IPS-15b (cell line): ENCODE measurements at regions not wholly inside any gene's neighbourhood (a gene's known extent, or its start where the extent isn't known, plus 50 kb on each side); places are given as distances from the start of the nearest gene placed in this dataset.

ENCODE experiments used
- H3K27me3 ChIP-seq: one replicate; pipeline ENCODE4 v1.6.1; 2013; ENCODE audit warnings: low read length; ENCODE audit not compliant: control insufficient read depth, insufficient read depth
- H3K36me3 ChIP-seq: one replicate; pipeline ENCODE4 v1.6.1; 2013; ENCODE audit warnings: low read length; ENCODE audit not compliant: control insufficient read depth, insufficient read depth
- H3K4me1 ChIP-seq: one replicate; pipeline ENCODE4 v1.6.1; 2013; ENCODE audit warnings: mild to moderate bottlenecking, low read length; ENCODE audit not compliant: control insufficient read depth, insufficient read depth
- H3K4me3 ChIP-seq: one replicate; pipeline ENCODE4 v1.5.1; 2013; ENCODE audit warnings: low read depth, low read length
- H3K9ac ChIP-seq: one replicate; pipeline ENCODE4 v1.6.1; 2013; ENCODE audit warnings: low read depth, mild to moderate bottlenecking, low read length
- H3K9me3 ChIP-seq: one replicate; pipeline ENCODE4 v1.6.1; 2013; ENCODE audit warnings: mild to moderate bottlenecking, low read length; ENCODE audit not compliant: control insufficient read depth, insufficient read depth

DNA sequence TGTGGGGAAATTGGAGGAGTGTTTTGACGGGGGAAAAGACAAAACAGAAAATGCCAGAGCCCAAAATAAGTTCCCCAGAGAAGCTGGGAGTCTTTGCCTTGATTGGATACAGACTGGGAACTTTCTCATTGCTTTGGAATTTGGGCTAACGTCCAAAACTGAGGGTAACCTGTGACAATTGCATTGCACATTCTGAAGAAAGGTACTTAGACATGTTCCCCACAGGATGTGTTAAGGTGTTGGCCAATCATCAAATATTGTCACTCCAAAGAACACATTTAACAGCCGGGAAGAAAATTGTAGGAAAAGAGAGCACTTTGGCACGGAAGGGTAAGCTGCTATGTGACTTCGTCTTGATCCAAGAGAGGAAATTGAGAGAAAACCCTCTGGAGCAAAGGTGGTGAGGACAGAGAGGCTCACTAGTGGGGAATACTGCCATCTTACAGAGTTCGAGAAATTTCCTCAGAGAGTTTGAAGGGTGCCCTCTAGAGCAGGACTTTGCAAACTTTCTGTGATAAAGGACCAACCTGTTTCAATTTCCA lies 619.5 kb upstream of the TBL1XR1 start:
- Histone ChIP-seq H3K4me3 (no peak overlapping the region), H3K9me3 (no peaks in the 10 kb centered on the region), H3K9ac (no peak overlapping the region), H3K27me3 (no peaks in the 10 kb centered on the region), H3K36me3 (no peaks in the 10 kb centered on the region), H3K4me1 (no peaks in the 10 kb centered on the region)

DNA sequence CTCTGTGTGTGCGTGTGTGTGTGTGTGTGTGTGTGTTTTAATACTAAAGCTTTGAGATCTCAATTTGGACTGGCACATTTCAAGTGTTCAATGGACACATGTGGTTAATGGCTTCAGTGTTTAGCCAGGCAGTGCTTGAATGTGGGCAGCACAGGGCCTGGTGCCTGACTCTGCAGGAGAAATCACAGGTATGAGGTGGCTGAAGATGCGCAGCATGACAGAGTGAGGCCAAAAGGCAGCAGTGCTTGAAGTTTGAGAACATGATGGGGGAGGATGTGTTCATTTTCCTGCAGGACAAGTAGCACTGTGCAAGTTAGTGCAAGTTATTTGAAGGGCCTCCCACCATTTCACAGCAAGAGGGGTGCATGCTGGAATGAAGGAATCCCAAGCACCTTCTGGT lies 620.5 kb upstream of the TBL1XR1 start:
- H3K4me1 ChIP-seq: no peaks in the 10 kb centered on the region
- no peak overlapping the region for H3K9ac ChIP-seq
- no peak overlapping the region for H3K4me3 ChIP-seq
- no peaks in the 10 kb centered on the region for H3K9me3 ChIP-seq
- H3K27me3 ChIP-seq: no peaks in the 10 kb centered on the region
- no peaks in the 10 kb centered on the region for H3K36me3 ChIP-seq

DNA sequence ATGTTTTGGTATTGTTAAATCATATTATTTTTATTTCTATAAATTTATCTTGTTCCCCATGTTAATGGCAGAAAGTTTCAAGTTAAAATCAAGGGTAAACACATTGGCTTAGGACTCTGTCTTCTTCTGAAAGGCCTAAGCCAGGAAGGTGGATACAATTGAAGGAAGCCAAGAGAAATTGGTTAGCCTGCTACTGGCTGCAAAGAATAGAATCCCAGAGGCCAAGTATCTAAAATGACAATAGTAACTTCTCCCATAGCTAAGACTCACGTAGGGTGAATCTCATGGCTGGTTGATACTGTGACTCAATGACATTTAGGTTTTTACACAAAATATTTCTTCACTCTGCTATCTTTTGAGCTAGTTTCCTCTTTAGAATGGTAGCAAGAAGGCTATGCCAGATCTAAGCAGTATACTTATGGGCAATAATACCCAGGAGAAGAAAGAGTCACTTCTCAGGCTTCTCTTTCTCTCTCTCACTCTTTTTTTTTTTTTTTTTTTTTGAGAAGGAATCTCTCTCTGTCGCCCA lies 621.5 kb upstream of the TBL1XR1 start:
- Histone ChIP-seq H3K9ac (no peak overlapping the region), H3K4me1 (peaks cover under 1% of the 10 kb centered on the region), H3K36me3 (no peaks in the 10 kb centered on the region), H3K9me3 (no peaks in the 10 kb centered on the region), H3K27me3 (no peaks in the 10 kb centered on the region), H3K4me3 (no peak overlapping the region)

DNA sequence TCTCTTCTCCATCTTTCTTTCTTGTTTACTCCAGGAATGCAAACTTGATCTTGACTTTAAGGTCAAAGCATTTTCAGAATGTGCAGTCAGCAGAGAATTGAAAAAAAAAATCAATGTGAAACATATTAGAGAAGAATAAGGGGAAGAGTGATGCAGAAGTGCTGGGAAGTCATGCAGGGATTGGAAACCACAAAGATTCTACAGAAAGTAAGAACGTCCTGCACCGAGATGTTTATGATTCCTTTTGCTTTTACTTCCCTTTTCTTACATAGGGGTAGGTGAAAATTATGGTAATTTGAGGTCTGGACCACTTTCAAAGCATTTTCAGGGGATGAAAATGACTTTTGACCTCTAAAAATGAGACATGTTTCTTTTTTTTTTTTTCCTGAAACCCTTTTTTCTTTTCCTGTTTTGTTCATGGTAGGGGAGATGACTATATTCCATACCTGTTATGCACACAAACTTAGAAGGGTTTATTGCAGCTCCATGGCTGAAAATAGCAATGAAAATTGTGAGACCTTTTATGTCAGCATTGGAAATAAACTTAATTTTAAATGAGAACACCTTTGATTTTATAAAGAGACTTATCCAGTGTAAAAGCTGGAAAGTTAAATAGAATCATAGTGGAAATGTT lies 623.5 kb upstream of the TBL1XR1 start:
- H3K9ac ChIP-seq: no peak overlapping the region
- H3K36me3 ChIP-seq: no peaks in the 10 kb centered on the region
- H3K9me3 ChIP-seq: no peaks in the 10 kb centered on the region
- H3K4me1 ChIP-seq: peaks cover 4% of the 10 kb centered on the region
- no peak overlapping the region for H3K4me3 ChIP-seq
- H3K27me3 ChIP-seq: no peaks in the 10 kb centered on the region

DNA sequence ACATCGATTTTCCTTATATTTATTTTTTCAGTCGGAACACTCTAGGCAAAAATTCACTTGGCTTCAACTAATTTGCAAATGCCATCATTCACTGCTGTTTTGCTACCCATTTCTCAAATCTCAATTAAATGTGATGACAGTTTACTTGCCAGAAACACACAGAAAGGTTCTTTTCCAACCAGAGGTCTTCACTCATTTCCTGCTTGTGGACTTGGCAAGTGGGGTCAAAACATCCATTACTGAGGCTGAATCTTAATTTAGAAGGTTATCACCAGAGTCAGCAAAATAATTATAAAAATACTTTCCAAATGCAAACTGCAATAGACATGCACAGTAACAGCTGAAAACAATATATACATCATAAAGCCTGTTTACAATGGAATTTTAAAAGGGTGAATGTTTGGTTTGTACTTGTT lies 625.4 kb upstream of the TBL1XR1 start:
- no peaks in the 10 kb centered on the region for H3K27me3 ChIP-seq
- peaks cover 4% of the 10 kb centered on the region for H3K4me1 ChIP-seq
- no peaks in the 10 kb centered on the region for H3K9me3 ChIP-seq
- no peaks in the 10 kb centered on the region for H3K36me3 ChIP-seq
- H3K9ac ChIP-seq: no peak overlapping the region
- H3K4me3 ChIP-seq: no peak overlapping the region

DNA sequence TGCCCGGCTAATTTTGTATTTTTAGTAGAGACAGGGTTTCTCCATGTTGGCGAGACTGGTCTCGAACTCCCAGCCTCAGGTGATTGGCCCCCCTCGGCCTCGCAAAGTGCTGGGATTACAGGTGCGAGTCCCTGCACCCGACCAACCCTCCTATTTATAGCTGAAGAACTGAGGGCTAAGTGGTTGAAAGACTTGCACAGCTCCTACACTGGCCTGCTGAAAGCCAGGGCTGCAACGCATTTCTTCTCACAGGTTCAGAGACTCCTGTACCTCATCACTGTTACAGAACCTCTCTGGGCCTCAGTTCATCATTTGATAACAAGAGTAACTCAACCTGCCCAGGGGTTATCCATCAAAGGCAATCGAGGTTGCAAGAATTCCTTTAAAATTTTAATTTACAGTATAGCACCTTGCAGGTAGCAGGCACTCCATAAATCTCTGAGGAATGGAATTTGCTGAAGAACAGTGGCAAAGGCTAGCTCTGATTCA lies 626.5 kb upstream of the TBL1XR1 start:
- Histone ChIP-seq H3K4me3 (no peak overlapping the region), H3K4me1 (peaks cover 4% of the 10 kb centered on the region), H3K27me3 (no peaks in the 10 kb centered on the region), H3K36me3 (no peaks in the 10 kb centered on the region), H3K9ac (no peak overlapping the region), H3K9me3 (no peaks in the 10 kb centered on the region)

DNA sequence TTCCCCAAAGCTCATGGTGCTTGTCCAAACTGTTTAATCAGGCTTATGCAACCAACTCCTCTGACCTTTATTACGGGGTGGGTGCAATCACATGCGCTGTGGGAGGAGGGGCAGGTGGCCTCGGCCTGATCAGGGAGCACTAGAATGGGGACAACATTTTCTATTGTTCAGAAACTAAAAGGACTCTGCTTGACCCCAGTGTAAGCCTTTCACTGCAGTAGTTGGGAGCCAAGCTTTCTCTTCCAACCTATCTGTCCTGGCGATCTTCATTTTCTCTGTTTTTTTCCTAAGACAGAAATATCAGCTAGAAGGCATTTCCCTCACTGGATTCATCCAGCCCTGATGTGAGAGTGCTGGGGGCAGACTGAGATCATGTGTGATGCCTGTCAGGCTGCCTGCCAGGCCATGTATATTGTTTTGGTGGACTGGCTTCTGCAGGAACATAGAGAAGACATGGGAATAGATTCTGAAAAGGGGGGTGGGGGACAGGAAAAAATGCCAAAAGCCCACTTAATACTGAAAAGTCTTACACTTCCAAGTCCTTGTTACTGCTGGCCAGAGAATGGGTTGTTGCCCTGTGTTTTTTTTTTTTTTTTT lies 627.0 kb upstream of the TBL1XR1 start:
- no peaks in the 10 kb centered on the region for H3K36me3 ChIP-seq
- no peak overlapping the region for H3K4me3 ChIP-seq
- no peaks in the 10 kb centered on the region for H3K9me3 ChIP-seq
- no peak overlapping the region for H3K9ac ChIP-seq
- peaks cover 4% of the 10 kb centered on the region for H3K4me1 ChIP-seq
- H3K27me3 ChIP-seq: no peaks in the 10 kb centered on the region

DNA sequence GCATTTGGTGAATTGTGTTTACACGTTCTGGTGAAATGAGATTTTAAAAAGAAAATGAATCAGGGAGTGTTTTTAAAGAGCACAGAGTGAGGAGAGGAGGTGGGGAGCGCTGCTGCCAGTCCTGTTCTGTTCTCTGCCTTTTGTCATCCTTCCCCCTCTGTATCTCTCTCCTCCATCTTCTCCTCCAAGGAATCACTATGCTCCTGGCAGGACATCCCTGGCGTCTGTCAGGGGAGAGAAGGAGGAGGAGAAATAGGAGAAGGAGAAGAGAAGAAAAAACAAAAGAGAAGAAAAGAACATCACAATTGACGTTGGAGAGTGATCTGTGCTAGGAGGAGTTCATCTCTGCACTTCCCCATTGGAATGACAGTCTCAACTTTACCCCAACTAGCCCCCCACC lies 627.6 kb upstream of the TBL1XR1 start:
- Histone ChIP-seq H3K4me3 (no peak overlapping the region), H3K9me3 (no peaks in the 10 kb centered on the region), H3K27me3 (no peaks in the 10 kb centered on the region), H3K4me1 (peaks cover 4% of the 10 kb centered on the region), H3K36me3 (no peaks in the 10 kb centered on the region), H3K9ac (no peak overlapping the region)

DNA sequence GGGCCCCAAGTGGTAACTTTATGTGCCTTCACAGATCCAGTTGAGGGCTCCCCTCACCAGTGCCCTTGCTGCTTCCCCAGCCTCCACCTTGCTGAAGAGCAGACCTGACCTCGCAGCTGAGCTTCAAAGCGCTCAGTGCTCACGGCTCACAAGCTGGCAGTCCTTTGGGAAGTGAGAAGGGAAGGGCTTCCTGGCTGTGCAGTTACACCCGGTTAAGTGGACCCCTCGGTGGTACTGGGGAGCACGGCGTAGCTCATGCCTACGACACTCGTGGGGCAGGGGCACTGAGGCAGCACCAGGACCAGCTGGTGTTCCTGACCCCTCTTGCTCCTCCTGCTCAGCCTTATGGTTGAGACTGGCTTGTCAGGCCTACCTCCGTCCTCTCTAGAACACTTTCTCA lies 629.0 kb upstream of the TBL1XR1 start:
- H3K9ac ChIP-seq: no peak overlapping the region
- H3K27me3 ChIP-seq: no peaks in the 10 kb centered on the region
- H3K4me3 ChIP-seq: no peak overlapping the region
- H3K9me3 ChIP-seq: no peaks in the 10 kb centered on the region
- H3K4me1 ChIP-seq: peaks cover 4% of the 10 kb centered on the region
- H3K36me3 ChIP-seq: no peaks in the 10 kb centered on the region

DNA sequence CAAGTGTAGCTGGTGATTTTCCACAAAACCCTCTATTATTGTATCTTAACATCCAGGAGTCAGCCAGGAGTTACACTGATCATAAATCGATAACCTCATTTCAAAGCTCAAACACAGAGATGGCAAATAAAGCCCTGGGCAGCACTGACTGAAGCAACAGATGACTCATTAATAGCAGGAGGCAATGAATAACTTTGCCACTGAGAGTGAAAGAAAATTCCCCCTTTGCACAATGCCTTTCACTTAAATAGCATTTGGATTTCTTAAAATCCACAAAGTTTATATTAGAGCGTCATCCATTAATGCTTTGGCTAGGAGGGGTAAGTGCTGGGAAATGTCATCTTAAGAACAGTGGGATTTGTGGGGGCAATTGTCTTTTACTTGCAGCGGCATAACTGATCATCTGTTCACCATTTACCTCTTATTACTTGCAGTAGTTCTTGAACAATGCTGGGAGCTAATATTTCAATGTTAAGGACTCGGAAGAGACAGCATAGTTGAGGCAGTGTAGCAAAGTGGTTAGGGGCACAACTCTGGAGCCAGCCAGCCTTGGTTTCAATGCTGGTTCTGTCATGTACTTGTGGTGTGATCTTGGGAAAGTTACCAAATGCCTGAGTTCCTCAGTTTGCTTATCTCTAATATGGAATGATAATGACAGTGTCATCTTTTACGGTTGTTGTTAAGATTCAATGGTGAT lies 630.4 kb upstream of the TBL1XR1 start:
- Histone ChIP-seq H3K27me3 (no peaks in the 10 kb centered on the region), H3K9me3 (no peaks in the 10 kb centered on the region), H3K36me3 (no peaks in the 10 kb centered on the region), H3K4me3 (no peak overlapping the region), H3K9ac (no peak overlapping the region), H3K4me1 (peaks cover 4% of the 10 kb centered on the region)

DNA sequence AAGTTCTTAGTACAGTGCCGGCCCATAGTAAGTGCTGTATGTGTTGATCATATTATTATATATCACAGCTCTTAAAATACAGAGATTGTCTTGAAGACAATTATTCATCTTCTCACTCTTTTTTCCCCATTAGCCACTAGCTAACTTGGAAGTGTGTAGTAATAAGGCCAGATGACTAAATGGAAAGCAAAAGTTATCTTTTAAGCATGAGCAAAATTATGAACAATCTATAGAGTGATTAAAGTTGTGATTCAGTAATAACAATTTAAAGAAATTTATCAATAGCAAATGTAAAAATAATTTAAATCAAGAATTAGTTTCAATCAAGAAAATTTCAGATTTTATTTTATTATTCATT lies 630.9 kb upstream of the TBL1XR1 start:
- peaks cover 4% of the 10 kb centered on the region for H3K4me1 ChIP-seq

More for the DNA sequence above, 630.9 kb upstream of the TBL1XR1 start:
- Histone ChIP-seq H3K9me3 (no peaks in the 10 kb centered on the region), H3K36me3 (no peaks in the 10 kb centered on the region), H3K27me3 (no peaks in the 10 kb centered on the region), H3K4me3 (no peak overlapping the region), H3K9ac (no peak overlapping the region)
